Gastroesophageal sphincter (tissue), 3 donors: ENCODE measurements at regions not wholly inside any gene's neighbourhood (a gene's known extent, or its start where the extent isn't known, plus 50 kb on each side); places are given as distances from the start of the nearest gene placed in this dataset.

ENCODE experiments used
- EP300 ChIP-seq: sonication (generic); formaldehyde crosslinking; IDR thresholded peaks from one replicate; pipeline ENCODE4 v1.6.1; 2017; ENCODE audit warnings: antibody characterized with exemption, mild to moderate bottlenecking
- POLR2A ChIP-seq, 2 donors: fragments of 450-650 bp; IDR thresholded peaks; one replicate each; pipeline ENCODE4 v1.6.1; 2017; ENCODE audit warnings: antibody characterized with exemption in 2 of 2, mild to moderate bottlenecking in 2 of 2, moderate library complexity in 1 of 2
- POLR2AphosphoS5 ChIP-seq: sonication (generic); formaldehyde crosslinking; IDR thresholded peaks from one replicate; pipeline ENCODE4 v1.6.1; 2017; ENCODE audit warnings: antibody characterized with exemption
- TF ChIP-seq, protein P1 (sequence below), 4 experiments: fragments of 200-600 bp in 2 of 4; fragments of 450-650 bp in 2 of 4; sonication (generic) in 1 of 4; IDR thresholded peaks; one replicate each; pipeline ENCODE4 v1.5.1; 2017 to 2019; ENCODE audit warnings: antibody characterized with exemption in 4 of 4, mild to moderate bottlenecking in 2 of 4, moderate library complexity in 2 of 4

DNA sequence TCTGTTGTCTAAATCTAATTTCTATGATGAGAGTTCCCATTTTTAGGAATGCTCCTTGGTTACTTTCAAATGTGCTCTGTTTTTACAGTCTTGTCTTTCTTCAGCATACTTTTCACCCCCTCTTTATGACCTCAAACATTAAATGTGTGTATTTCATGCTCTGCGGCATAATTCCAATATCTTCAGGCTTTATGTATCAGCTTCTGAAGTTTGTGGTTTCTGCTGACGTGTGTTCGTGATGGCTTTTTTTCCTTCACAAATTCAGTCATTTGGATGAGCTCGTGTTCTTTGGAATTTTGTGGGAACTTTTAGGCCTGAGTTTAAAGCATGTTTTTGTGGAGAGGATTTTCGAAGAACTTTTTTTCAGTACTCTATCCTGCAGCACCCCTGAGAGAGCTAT, 97.7 kb upstream of the CHRNA7 start:
- TF ChIP-seq, protein P1, sequence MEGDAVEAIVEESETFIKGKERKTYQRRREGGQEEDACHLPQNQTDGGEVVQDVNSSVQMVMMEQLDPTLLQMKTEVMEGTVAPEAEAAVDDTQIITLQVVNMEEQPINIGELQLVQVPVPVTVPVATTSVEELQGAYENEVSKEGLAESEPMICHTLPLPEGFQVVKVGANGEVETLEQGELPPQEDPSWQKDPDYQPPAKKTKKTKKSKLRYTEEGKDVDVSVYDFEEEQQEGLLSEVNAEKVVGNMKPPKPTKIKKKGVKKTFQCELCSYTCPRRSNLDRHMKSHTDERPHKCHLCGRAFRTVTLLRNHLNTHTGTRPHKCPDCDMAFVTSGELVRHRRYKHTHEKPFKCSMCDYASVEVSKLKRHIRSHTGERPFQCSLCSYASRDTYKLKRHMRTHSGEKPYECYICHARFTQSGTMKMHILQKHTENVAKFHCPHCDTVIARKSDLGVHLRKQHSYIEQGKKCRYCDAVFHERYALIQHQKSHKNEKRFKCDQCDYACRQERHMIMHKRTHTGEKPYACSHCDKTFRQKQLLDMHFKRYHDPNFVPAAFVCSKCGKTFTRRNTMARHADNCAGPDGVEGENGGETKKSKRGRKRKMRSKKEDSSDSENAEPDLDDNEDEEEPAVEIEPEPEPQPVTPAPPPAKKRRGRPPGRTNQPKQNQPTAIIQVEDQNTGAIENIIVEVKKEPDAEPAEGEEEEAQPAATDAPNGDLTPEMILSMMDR (IDR thresholded peaks at IDR 0.05), result no peak
- no peak for TF ChIP-seq POLR2A (IDR thresholded peaks at IDR 0.05)
- TF ChIP-seq EP300, result no peak
- TF ChIP-seq POLR2AphosphoS5, result no peak
